CD4-positive, alpha-beta memory T cell (primary cell): ENCODE measurements at regions not wholly inside any gene's neighbourhood (a gene's known extent, or its start where the extent isn't known, plus 50 kb on each side); places are given as distances from the start of the nearest gene placed in this dataset.

Source experiments
- CTCF ChIA-PET: fragments of 350-600 bp; sonication (Branson Sonifier 250); formaldehyde crosslinking; loops from one replicate; lab custom pipeline; 2021; ENCODE audit warnings: inconsistent platforms; ENCODE audit not compliant: partially characterized antibody; lab: Charles Lee
- POLR2A ChIA-PET: fragments of 350-600 bp; sonication (Branson Sonifier 250); formaldehyde crosslinking; loops from one replicate; lab custom pipeline; 2021; ENCODE audit not compliant: partially characterized antibody; lab: Charles Lee
- DNase-seq, 5 donors: peaks; one replicate each; pipeline versions ENCODE4 v3.0.0 to v3.0.0-alpha.2; 2020 to 2022; ENCODE audit warnings: mixed read lengths in 1 of 5
- H3K27ac ChIP-seq: one replicate; pipeline ENCODE4 v1.7.0; 2013; ENCODE audit warnings: low read depth, low read length
- H3K27me3 ChIP-seq: 2 replicates; pipeline ENCODE4 v1.7.0; 2013; ENCODE audit warnings: mild to moderate bottlenecking, low read length, moderate library complexity; ENCODE audit not compliant: insufficient read depth
- H3K36me3 ChIP-seq: 2 replicates; pipeline ENCODE4 v1.7.0; 2013; ENCODE audit warnings: mild to moderate bottlenecking, low read length, moderate library complexity; ENCODE audit not compliant: insufficient read depth
- H3K4me1 ChIP-seq: 2 replicates; pipeline ENCODE4 v1.7.0; 2013; ENCODE audit warnings: mild to moderate bottlenecking, low read length, moderate library complexity; ENCODE audit not compliant: insufficient read depth
- H3K4me3 ChIP-seq, 2 donors: one replicate each; pipeline ENCODE4 v1.7.0; 2013; ENCODE audit warnings: low read length in 2 of 2, mild to moderate bottlenecking in 1 of 2
- H3K9me3 ChIP-seq, 2 donors: one replicate each; pipeline ENCODE4 v1.7.0; 2013; ENCODE audit warnings: low read length in 2 of 2, control low read depth in 1 of 2; ENCODE audit not compliant: control insufficient read depth in 1 of 2
- H3K27ac Mint-ChIP-seq, 7 donors: one replicate each; pipeline ENCODE4 v1.8.0; 2020 to 2021; ENCODE audit warnings: mixed read lengths in 7 of 7, mild to moderate bottlenecking in 6 of 7, inconsistent platforms in 3 of 7, moderate library complexity in 3 of 7
- H3K27me3 Mint-ChIP-seq, 2 donors: one replicate each; pipeline ENCODE4 v1.8.0; 2020 to 2021; ENCODE audit warnings: mixed read lengths in 2 of 2
- H3K36me3 Mint-ChIP-seq, 2 donors: one replicate each; pipeline ENCODE4 v1.8.0; 2020 to 2021; ENCODE audit warnings: mixed read lengths in 2 of 2, inconsistent platforms in 1 of 2, mild to moderate bottlenecking in 1 of 2
- H3K4me1 Mint-ChIP-seq, 4 donors: one replicate each; pipeline ENCODE4 v1.8.0; 2020 to 2021; ENCODE audit warnings: mixed read lengths in 4 of 4, mild to moderate bottlenecking in 1 of 4
- H3K4me3 Mint-ChIP-seq, 8 donors: one replicate each; pipeline ENCODE4 v1.8.0; 2020 to 2021; ENCODE audit warnings: mixed read lengths in 8 of 8, mild to moderate bottlenecking in 7 of 8, moderate library complexity in 6 of 8, inconsistent platforms in 3 of 8
- H3K9me3 Mint-ChIP-seq, 8 donors: one replicate each; pipeline ENCODE4 v1.8.0; 2020 to 2021; ENCODE audit warnings: mixed read lengths in 8 of 8, mild to moderate bottlenecking in 5 of 8, inconsistent platforms in 3 of 8, moderate library complexity in 1 of 8
- intact Hi-C: fragments of 100-400 bp; cut with micrococcal nuclease; formaldehyde crosslinking; loops from one replicate; pipeline ENCODE4 v1.15.1; 2023

DNA sequence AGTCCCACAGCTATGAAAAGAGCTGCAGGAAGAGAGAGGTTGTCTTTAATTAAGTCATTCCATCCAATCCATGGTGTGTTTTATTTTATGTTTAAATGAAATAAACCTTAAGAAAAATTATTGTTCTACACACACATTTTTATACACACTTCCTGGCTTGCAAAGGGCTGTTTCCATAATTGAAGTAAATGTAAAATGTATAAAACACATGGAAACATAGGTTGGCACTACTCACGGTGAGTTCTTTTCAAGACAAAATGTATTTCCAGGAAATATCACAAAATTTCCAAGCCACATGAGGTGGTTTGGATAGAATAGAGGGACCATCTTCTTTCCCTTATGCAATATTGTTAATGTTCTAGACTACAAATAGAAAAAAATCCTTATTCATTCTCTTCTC is 426.8 kb upstream of the USP24 start:
- no peaks in the 10 kb centered on the region for H3K36me3 Mint-ChIP-seq
- Histone ChIP-seq H3K4me3 (no peak overlapping the region), H3K4me1 (no peaks in the 10 kb centered on the region), H3K27me3 (no peaks in the 10 kb centered on the region), H3K9me3 (no peaks in the 10 kb centered on the region), H3K36me3 (no peaks in the 10 kb centered on the region), H3K27ac (no peak overlapping the region)
- no peak for DNase-seq
- no peaks in the 10 kb centered on the region for H3K9me3 Mint-ChIP-seq
- H3K27ac Mint-ChIP-seq, result no peak overlapping the region
- peaks cover 0 to 4% (median 2%) of the 10 kb centered on the region in 4 donors for H3K4me1 Mint-ChIP-seq
- ChIA-PET POLR2A (no interaction called here), CTCF (no interaction called here)
- H3K27me3 Mint-ChIP-seq, result peaks cover 5 to 7% of the 10 kb centered on the region in 2 donors
- H3K4me3 Mint-ChIP-seq, result no peak overlapping the region
- intact Hi-C loops, result no loop called here

DNA sequence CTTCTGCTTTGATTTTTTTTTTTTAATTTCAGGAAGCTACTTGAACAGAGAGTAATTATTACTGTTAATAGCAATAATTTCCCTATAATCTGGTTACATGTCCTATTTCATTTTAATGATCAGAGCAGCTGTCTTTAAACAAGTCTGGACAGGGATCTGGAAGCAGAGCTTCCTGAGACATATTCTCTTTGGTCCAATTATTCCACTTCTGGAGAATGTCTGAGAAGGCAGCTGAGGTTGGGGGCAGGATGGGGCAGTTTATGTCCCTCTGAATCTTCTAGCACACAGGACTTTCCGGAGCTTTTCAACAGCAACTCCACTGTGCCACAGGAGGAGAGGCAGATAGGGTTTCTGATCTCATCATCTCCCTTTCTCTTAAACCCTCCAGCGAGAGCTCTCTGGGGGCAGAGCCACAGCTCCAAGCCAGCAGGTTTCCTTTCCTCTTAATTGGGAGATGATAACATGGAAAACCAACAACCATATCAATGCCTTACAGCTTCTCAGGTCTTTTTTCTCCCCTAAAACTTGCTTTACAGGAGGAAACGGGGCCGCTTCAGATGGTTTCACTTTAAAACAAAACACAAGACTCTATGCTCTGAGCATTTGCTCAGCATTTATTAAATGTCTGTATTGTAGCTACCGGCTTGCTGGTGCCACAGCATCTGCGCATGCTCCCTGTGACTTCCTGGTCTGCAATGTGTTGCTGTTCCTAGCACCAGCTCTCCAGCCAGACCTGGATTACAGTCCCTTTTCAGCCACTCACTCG is 425.7 kb upstream of the USP24 start:
- peak overlapping the region in 7 of 8 donors; percentile 17 to 64 (median 46) for H3K4me3 Mint-ChIP-seq

DNA sequence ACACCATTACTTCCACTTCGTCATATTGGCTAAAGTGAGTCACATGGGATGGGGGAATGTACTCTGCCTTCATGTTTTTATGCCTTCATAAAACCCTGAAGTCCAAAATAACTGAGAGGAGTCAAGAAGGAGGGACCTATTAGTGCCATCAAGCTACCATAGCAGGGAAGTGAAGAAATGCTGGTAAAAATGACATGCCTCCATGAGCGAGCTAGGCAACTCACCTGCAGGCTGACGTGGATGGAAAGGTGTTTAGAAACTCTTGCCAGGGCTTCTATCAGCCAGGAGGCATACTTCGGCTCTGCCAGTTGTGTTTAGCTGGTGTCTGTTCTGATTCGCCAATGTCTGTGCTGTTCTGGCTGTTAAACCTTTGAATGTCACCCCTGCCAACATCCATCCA is 424.4 kb upstream of the USP24 start:
- DNase-seq, result no peak
- intact Hi-C loops, result no loop called here
- Mint-ChIP-seq H3K4me3 (no peak overlapping the region), H3K27me3 (peaks cover 5 to 15% of the 10 kb centered on the region in 2 donors), H3K27ac (no peak overlapping the region), H3K9me3 (no peaks in the 10 kb centered on the region), H3K36me3 (no peaks in the 10 kb centered on the region), H3K4me1 (peaks cover 0 to 4% (median 2%) of the 10 kb centered on the region in 4 donors)
- no peaks in the 10 kb centered on the region for H3K27me3 ChIP-seq
- ChIA-PET POLR2A (no interaction called here), CTCF (no interaction called here)
- no peak overlapping the region for H3K27ac ChIP-seq
- H3K4me1 ChIP-seq, result no peaks in the 10 kb centered on the region
- H3K4me3 ChIP-seq, result no peak overlapping the region
- no peaks in the 10 kb centered on the region for H3K36me3 ChIP-seq
- H3K9me3 ChIP-seq, result no peaks in the 10 kb centered on the region

More for the DNA sequence above, 425.7 kb upstream of the USP24 start:
- H3K27me3 Mint-ChIP-seq, result peaks cover 4 to 6% of the 10 kb centered on the region in 2 donors
- Histone ChIP-seq H3K4me1 (no peaks in the 10 kb centered on the region), H3K27me3 (no peaks in the 10 kb centered on the region), H3K27ac (no peak overlapping the region), H3K36me3 (no peaks in the 10 kb centered on the region), H3K9me3 (no peaks in the 10 kb centered on the region), H3K4me3 (no peak overlapping the region)
- peak in 4 of 5 donors; percentile 4 to 20 (median 11) for DNase-seq
- intact Hi-C loops, result no loop called here
- peaks cover 0 to 4% (median 2%) of the 10 kb centered on the region in 4 donors for H3K4me1 Mint-ChIP-seq
- ChIA-PET POLR2A (no interaction called here), CTCF (interaction anchor here (1.0 kb wide), 1 partner anchor 9 kb away, joined by 3 read pairs; no protein-coding TSS in a partner anchor)
- no peaks in the 10 kb centered on the region for H3K36me3 Mint-ChIP-seq
- H3K27ac Mint-ChIP-seq, result peak overlapping the region in 1 of 7 donors; percentile 44
- no peaks in the 10 kb centered on the region for H3K9me3 Mint-ChIP-seq

GRCh38 chr1:55639051-55639450 is 423.9 kb upstream of the USP24 start:
- Histone ChIP-seq H3K4me1 (no peaks in the 10 kb centered on the region), H3K27ac (no peak overlapping the region), H3K9me3 (no peaks in the 10 kb centered on the region), H3K27me3 (no peaks in the 10 kb centered on the region), H3K4me3 (no peak overlapping the region), H3K36me3 (no peaks in the 10 kb centered on the region)
- H3K27me3 Mint-ChIP-seq, result peaks cover 5 to 16% of the 10 kb centered on the region in 2 donors
- ChIA-PET CTCF (no interaction called here), POLR2A (no interaction called here)
- no peak for DNase-seq
- H3K4me3 Mint-ChIP-seq, result no peak overlapping the region
- intact Hi-C loops, result no loop called here
- no peaks in the 10 kb centered on the region for H3K36me3 Mint-ChIP-seq
- peaks cover 0 to 4% (median 2%) of the 10 kb centered on the region in 4 donors for H3K4me1 Mint-ChIP-seq
- no peaks in the 10 kb centered on the region for H3K9me3 Mint-ChIP-seq
- no peak overlapping the region for H3K27ac Mint-ChIP-seq

DNA sequence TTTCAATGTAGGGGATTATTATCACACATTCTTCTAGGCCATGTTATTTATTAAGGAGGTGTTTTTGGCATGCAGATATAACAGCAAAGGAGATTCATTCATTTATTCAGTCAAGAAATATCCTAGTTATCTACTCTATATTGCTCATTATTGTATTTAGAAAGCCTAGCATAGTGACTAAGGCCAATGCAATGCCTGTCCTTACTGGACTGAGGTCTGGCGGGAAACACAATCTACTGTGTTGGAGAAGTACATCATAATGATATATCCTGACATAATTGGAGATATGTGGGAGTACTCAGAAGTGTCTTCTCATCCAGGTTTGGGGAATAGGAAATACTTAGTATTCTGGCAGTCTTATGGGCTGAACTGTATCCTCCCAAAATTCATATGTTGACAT is 421.5 kb upstream of the USP24 start:
- Mint-ChIP-seq H3K36me3 (no peaks in the 10 kb centered on the region), H3K4me1 (peaks cover 0 to 3% (median 2%) of the 10 kb centered on the region in 4 donors), H3K9me3 (peaks cover 0 to 2% (median 0%) of the 10 kb centered on the region in 8 donors), H3K27ac (no peak overlapping the region), H3K27me3 (peaks cover 12 to 14% of the 10 kb centered on the region in 2 donors), H3K4me3 (no peak overlapping the region)
- intact Hi-C loops, result no loop called here
- no peak overlapping the region for H3K4me3 ChIP-seq
- CTCF ChIA-PET, result no interaction called here
- no peaks in the 10 kb centered on the region for H3K27me3 ChIP-seq
- H3K9me3 ChIP-seq, result no peaks in the 10 kb centered on the region
- H3K4me1 ChIP-seq, result no peaks in the 10 kb centered on the region
- POLR2A ChIA-PET, result no interaction called here
- no peak overlapping the region for H3K27ac ChIP-seq
- no peaks in the 10 kb centered on the region for H3K36me3 ChIP-seq
- no peak for DNase-seq

DNA sequence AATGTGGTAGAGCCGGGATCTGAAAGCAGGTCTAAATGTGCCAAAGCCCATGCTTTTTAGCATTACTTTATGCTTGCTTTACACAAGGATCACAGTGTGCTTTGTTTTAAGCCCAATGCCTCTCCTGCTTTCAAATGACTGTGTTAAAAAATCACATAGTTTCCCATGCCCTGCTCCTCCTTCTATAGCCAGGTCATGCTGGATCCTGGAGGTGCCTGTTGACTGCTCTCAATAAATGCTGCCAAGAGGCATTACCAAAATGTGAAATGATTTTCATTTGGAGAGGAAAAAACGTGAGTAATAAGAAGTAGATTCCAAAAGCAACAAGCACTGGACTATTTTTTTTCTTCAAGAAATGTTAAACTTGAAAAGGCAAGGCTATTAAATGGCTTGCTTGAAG is 420.7 kb upstream of the USP24 start:
- no peak overlapping the region for H3K27ac ChIP-seq
- peaks cover 12 to 14% of the 10 kb centered on the region in 2 donors for H3K27me3 Mint-ChIP-seq
- no peak overlapping the region for H3K4me3 ChIP-seq
- no peaks in the 10 kb centered on the region for H3K27me3 ChIP-seq
- H3K4me3 Mint-ChIP-seq, result no peak overlapping the region
- no peaks in the 10 kb centered on the region for H3K9me3 ChIP-seq
- no peaks in the 10 kb centered on the region for H3K4me1 Mint-ChIP-seq
- intact Hi-C loops, result no loop called here
- POLR2A ChIA-PET, result no interaction called here
- H3K36me3 ChIP-seq, result no peaks in the 10 kb centered on the region
- H3K36me3 Mint-ChIP-seq, result no peaks in the 10 kb centered on the region
- H3K27ac Mint-ChIP-seq, result no peak overlapping the region
- H3K9me3 Mint-ChIP-seq, result peaks cover 0 to 2% (median 0%) of the 10 kb centered on the region in 8 donors
- CTCF ChIA-PET, result no interaction called here
- no peak for DNase-seq
- H3K4me1 ChIP-seq, result no peaks in the 10 kb centered on the region

- no peaks in the 10 kb centered on the region for H3K36me3 Mint-ChIP-seq
- no peak overlapping the region for H3K4me3 Mint-ChIP-seq
- CTCF ChIA-PET, result no interaction called here
- H3K27ac Mint-ChIP-seq, result no peak overlapping the region
- no peaks in the 10 kb centered on the region for H3K36me3 ChIP-seq
- H3K9me3 Mint-ChIP-seq, result peaks cover 0 to 2% (median 0%) of the 10 kb centered on the region in 8 donors
- H3K27ac ChIP-seq, result no peak overlapping the region
- no peaks in the 10 kb centered on the region for H3K4me1 ChIP-seq
- POLR2A ChIA-PET, result no interaction called here
- no peaks in the 10 kb centered on the region for H3K27me3 ChIP-seq
- DNase-seq, result no peak
- peaks cover 12 to 14% of the 10 kb centered on the region in 2 donors for H3K27me3 Mint-ChIP-seq
- intact Hi-C loops, result no loop called here
- H3K4me3 ChIP-seq, result no peak overlapping the region
- H3K4me1 Mint-ChIP-seq, result no peaks in the 10 kb centered on the region
- no peaks in the 10 kb centered on the region for H3K9me3 ChIP-seq
Measured at GRCh38 chr1:55634516-55634915, 419.4 kb upstream of the USP24 start.
